H1 (cell line): ENCODE measurements at regions not wholly inside any gene's neighbourhood (a gene's known extent, or its start where the extent isn't known, plus 50 kb on each side); places are given as distances from the start of the nearest gene placed in this dataset.

Experiments used
- GTF2F1 ChIP-seq: IDR thresholded peaks from 2 replicates; pipeline ENCODE4 v1.6.1; 2012; ENCODE audit warnings: low read depth, low read length, improper control_type of control experiment, borderline replicate concordance
- NRF1 ChIP-seq: IDR thresholded peaks from 2 replicates; pipeline ENCODE4 v1.6.1; 2011; ENCODE audit warnings: mild to moderate bottlenecking, low read depth, low read length, improper control_type of control experiment
- SP1 ChIP-seq: IDR thresholded peaks from 2 replicates; pipeline ENCODE4 v1.6.1; 2011; ENCODE audit warnings: low read depth, low read length
- YY1 ChIP-seq: IDR thresholded peaks from 2 replicates; pipeline ENCODE4 v1.6.1; 2011; ENCODE audit warnings: low read depth, mild to moderate bottlenecking, low read length

DNA sequence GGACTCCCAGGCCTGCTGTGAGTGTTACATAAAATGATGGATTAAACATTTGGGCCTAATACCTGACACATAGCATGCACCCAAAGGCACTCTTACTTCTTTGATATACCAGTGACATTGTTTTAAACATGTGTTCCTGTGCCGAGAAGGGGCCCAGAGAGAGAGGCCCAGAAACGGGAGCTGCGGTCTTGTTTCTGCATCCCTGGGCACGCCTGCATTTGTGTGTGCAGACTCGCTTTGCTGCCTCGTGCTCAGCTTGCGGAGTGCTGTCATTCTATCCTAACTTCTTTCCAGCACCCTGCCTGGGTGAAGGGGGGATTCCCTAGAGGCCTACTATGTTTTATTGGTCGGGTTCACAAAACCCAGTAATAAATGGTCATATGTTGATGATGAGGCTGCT is 666.2 kb upstream of the HS6ST1 start (continued):
- TF ChIP-seq SP1 (no peak), YY1 (no peak), NRF1 (no peak), GTF2F1 (no peak)
